Osteocyte (in vitro differentiated cells): ENCODE measurements at regions not wholly inside any gene's neighbourhood (a gene's known extent, or its start where the extent isn't known, plus 50 kb on each side); places are given as distances from the start of the nearest gene placed in this dataset.

ENCODE experiments used
- DNase-seq: peaks from one replicate; pipeline ENCODE4 v3.0.0; 2021; ENCODE audit warnings: mixed read lengths; ENCODE audit not compliant: unreplicated experiment; ENCODE audit errors: extremely low spot score
- H3K27ac Mint-ChIP-seq: one replicate; pipeline ENCODE4 v1.8.0; 2021; ENCODE audit warnings: mild to moderate bottlenecking, mixed read lengths; ENCODE audit not compliant: unreplicated experiment
- H3K27me3 Mint-ChIP-seq: one replicate; pipeline ENCODE4 v1.8.0; 2021; ENCODE audit warnings: mixed read lengths; ENCODE audit not compliant: unreplicated experiment
- H3K36me3 Mint-ChIP-seq: one replicate; pipeline ENCODE4 v1.8.0; 2021; ENCODE audit warnings: mixed read lengths; ENCODE audit not compliant: unreplicated experiment
- H3K4me1 Mint-ChIP-seq: one replicate; pipeline ENCODE4 v1.8.0; 2021; ENCODE audit warnings: mixed read lengths; ENCODE audit not compliant: unreplicated experiment
- H3K4me3 Mint-ChIP-seq: one replicate; pipeline ENCODE4 v1.8.0; 2021; ENCODE audit warnings: mild to moderate bottlenecking, moderate library complexity, mixed read lengths; ENCODE audit not compliant: unreplicated experiment
- H3K9me3 Mint-ChIP-seq: one replicate; pipeline ENCODE4 v1.8.0; 2021; ENCODE audit warnings: mixed read lengths; ENCODE audit not compliant: unreplicated experiment
- TF ChIP-seq, protein P1 (sequence below): fragments of 200-600 bp; sonication (generic); IDR thresholded peaks from 2 replicates; pipeline ENCODE4 v1.5.0; 2021; ENCODE audit warnings: antibody characterized with exemption, mild to moderate bottlenecking, moderate library complexity

DNA sequence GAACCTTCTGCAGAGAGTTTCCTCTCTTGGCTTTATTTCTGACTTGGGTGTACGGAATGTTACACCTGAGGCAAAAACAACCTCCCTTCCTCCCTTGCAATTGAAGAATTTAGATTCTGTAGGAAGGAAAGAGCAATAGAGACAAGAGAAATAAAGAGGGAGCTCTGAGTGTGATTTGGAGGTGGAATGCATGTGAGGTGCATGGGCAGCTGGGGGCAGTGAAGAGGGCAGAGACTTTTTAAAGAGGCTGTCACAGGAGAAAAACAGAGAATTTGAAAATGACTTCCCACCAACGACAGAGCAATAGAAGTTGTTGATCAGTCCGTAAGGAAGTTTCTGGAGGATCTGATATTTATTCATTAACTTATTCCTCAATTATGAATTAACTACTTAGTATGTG is 172.0 kb upstream of the B3GALT2 start:
- H3K27ac Mint-ChIP-seq: no peak overlapping the region
- TF ChIP-seq, protein P1, sequence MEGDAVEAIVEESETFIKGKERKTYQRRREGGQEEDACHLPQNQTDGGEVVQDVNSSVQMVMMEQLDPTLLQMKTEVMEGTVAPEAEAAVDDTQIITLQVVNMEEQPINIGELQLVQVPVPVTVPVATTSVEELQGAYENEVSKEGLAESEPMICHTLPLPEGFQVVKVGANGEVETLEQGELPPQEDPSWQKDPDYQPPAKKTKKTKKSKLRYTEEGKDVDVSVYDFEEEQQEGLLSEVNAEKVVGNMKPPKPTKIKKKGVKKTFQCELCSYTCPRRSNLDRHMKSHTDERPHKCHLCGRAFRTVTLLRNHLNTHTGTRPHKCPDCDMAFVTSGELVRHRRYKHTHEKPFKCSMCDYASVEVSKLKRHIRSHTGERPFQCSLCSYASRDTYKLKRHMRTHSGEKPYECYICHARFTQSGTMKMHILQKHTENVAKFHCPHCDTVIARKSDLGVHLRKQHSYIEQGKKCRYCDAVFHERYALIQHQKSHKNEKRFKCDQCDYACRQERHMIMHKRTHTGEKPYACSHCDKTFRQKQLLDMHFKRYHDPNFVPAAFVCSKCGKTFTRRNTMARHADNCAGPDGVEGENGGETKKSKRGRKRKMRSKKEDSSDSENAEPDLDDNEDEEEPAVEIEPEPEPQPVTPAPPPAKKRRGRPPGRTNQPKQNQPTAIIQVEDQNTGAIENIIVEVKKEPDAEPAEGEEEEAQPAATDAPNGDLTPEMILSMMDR: no peak
- H3K4me1 Mint-ChIP-seq: peaks cover 5% of the 10 kb centered on the region
- peaks cover 6% of the 10 kb centered on the region for H3K9me3 Mint-ChIP-seq
- H3K27me3 Mint-ChIP-seq: no peaks in the 10 kb centered on the region
- no peak for DNase-seq
- no peak overlapping the region for H3K4me3 Mint-ChIP-seq
- H3K36me3 Mint-ChIP-seq: no peaks in the 10 kb centered on the region

DNA sequence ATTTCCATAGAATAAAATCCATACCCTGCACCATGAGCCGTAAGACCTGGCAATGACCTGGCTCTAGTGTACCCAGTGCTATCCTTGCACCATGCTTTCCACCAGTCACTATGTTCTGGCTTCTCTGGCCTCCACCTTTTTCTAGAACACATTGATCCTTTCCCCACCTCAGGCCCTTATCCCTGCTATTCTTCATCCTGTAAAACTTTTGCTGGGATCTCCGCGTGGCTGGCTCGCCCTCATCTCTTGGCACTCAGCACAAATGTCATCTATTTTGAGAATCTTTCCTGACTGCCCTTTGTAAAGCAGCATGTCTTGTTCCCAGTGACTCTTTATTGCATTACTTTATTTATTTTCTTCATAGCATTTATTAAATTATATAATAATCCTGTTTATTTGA is 169.8 kb upstream of the B3GALT2 start:
- H3K27me3 Mint-ChIP-seq: no peaks in the 10 kb centered on the region
- H3K4me1 Mint-ChIP-seq: peaks cover 5% of the 10 kb centered on the region
- no peak for DNase-seq
- H3K36me3 Mint-ChIP-seq: peaks cover under 1% of the 10 kb centered on the region
- TF ChIP-seq, protein P1: no peak
- no peak overlapping the region for H3K4me3 Mint-ChIP-seq
- peaks cover 11% of the 10 kb centered on the region for H3K9me3 Mint-ChIP-seq
- H3K27ac Mint-ChIP-seq: no peak overlapping the region

DNA sequence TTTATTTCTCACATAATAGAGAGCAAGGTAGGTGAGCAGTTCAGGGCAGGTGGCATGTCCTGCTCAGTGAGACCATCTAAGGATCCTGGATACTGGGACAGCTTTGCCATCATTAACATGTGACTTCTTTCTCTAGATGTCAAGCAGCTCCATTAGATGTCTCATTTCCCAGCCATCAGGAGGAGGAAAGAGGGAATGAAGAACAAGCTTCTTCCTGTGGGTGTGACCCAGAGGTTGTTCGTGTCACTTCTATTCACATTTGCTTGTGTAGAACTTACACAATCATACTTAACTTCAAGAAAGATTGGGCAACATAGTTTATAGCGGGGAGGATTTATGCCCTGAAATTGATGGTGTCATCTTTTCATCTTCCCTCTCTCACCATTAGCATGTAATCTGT is 169.2 kb upstream of the B3GALT2 start:
- H3K27ac Mint-ChIP-seq: no peak overlapping the region
- peaks cover 2% of the 10 kb centered on the region for H3K36me3 Mint-ChIP-seq
- DNase-seq: no peak
- TF ChIP-seq, protein P1: no peak
- H3K4me3 Mint-ChIP-seq: no peak overlapping the region
- peaks cover 11% of the 10 kb centered on the region for H3K9me3 Mint-ChIP-seq
- H3K4me1 Mint-ChIP-seq: peaks cover 5% of the 10 kb centered on the region
- H3K27me3 Mint-ChIP-seq: no peaks in the 10 kb centered on the region

DNA sequence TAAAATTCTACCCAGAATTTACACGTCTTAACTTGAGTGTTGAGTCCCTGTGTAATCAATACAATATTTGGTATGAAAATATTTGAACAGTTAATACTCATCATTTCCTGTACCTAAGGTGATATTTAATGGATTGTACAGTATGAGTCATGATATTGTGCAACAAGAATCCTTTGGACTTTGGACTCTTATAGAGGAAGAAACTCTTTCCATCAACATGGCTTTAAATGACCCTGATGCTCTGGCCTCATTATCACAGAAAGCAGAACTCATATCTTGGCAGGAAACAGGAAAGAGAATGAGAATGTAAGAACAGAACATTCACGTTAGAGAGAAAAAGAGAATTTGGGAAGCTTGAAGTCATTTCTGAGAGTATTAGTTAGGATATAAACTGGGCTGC is 168.8 kb upstream of the B3GALT2 start:
- H3K27ac Mint-ChIP-seq: no peak overlapping the region
- H3K36me3 Mint-ChIP-seq: peaks cover 2% of the 10 kb centered on the region
- TF ChIP-seq, protein P1: no peak
- H3K4me1 Mint-ChIP-seq: peaks cover 5% of the 10 kb centered on the region
- H3K9me3 Mint-ChIP-seq: peaks cover 11% of the 10 kb centered on the region
- H3K27me3 Mint-ChIP-seq: no peaks in the 10 kb centered on the region
- no peak overlapping the region for H3K4me3 Mint-ChIP-seq
- no peak for DNase-seq

DNA sequence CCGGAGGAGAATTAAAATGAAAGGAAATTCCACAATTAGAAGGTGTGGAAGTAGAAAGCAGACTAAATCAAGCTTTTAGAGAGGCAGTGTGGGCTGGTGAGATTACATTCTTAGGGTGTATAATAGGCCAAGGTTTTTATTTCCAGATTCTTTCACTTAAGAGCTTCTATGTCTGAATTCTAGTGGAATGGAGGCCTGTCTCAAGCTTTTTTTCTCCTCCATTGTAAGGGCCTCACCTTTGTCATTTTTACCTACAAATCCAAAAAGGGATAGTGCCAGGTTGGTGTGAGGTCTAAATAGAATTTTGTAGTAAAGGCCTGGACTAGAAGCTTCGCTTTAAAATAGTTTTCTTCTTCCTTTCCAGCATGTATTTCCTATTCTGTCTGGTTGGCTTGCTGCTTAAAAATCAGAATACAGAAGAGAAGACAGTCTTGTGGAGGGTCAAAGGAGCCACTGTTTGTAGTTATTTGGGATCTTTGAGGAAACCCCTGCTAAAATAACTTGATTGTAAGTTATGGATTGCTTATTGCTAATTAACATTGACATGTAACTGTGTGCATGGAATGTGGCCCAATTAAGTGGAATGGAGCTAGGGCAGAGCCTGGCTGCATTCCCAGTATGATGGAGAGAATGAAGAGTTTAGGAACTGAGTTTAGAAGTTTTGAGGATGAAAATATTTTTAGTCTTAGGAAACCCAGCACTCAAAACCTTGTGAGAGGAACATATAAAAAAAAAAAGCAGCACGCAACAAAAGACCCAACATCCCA is 162.5 kb upstream of the B3GALT2 start:
- no peaks in the 10 kb centered on the region for H3K27me3 Mint-ChIP-seq
- H3K4me1 Mint-ChIP-seq: peaks cover 2% of the 10 kb centered on the region
- H3K27ac Mint-ChIP-seq: no peak overlapping the region
- H3K36me3 Mint-ChIP-seq: peaks cover 2% of the 10 kb centered on the region
- H3K9me3 Mint-ChIP-seq: peaks cover 4% of the 10 kb centered on the region
- H3K4me3 Mint-ChIP-seq: no peak overlapping the region
- TF ChIP-seq, protein P1: no peak
- DNase-seq: no peak
